SH-SY5Y (cell line): ENCODE measurements at regions not wholly inside any gene's neighbourhood (a gene's known extent, or its start where the extent isn't known, plus 50 kb on each side); places are given as distances from the start of the nearest gene placed in this dataset.

Experiments used
- GATA2 ChIP-seq: IDR thresholded peaks from 2 replicates; pipeline ENCODE4 v1.6.1; 2011; ENCODE audit warnings: mild to moderate bottlenecking, low read depth, low read length
- GATA3 ChIP-seq: IDR thresholded peaks from 2 replicates; pipeline ENCODE4 v1.6.1; 2011; ENCODE audit warnings: low read depth, mild to moderate bottlenecking, low read length, moderate library complexity

GRCh38 chr10:89097226-89097625 lies 106.6 kb downstream of the FAS start:
- TF ChIP-seq GATA2 = no peak
- no peak for TF ChIP-seq GATA3
